ENCODE measurements at regions not wholly inside any gene's neighbourhood (a gene's known extent, or its start where the extent isn't known, plus 50 kb on each side); places are given as distances from the start of the nearest gene placed in this dataset.

- DNase-seq = no peak
These were observed 65.1 kb upstream of the FBRSL1 start for GRCh38 chr12:132424811-132425210.

- no peak for DNase-seq
These were observed 65.9 kb upstream of the FBRSL1 start for GRCh38 chr12:132423820-132424645.

- peak; percentile 27 for DNase-seq
These were observed 66.6 kb upstream of the FBRSL1 start for GRCh38 chr12:132423251-132423819.

- no peak for DNase-seq
These were observed 67.4 kb upstream of the FBRSL1 start for GRCh38 chr12:132422381-132423043.

- DNase-seq = no peak
These were observed 67.9 kb upstream of the FBRSL1 start for GRCh38 chr12:132422040-132422380.

GRCh38 chr12:132419631-132420246, 70.2 kb upstream of the FBRSL1 start:
- DNase-seq = no peak

- DNase-seq = no peak
These were observed 71.5 kb upstream of the FBRSL1 start for GRCh38 chr12:132418393-132418925.

GRCh38 chr12:132417741-132418140, 72.2 kb upstream of the FBRSL1 start:
- DNase-seq = peak; percentile 25

GRCh38 chr12:132416827-132417226, 73.1 kb upstream of the FBRSL1 start:
- no peak for DNase-seq

GRCh38 chr12:132416121-132416673, 73.8 kb upstream of the FBRSL1 start:
- no peak for DNase-seq

GRCh38 chr12:132415327-132416120, 74.4 kb upstream of the FBRSL1 start:
- DNase-seq = no peak

- DNase-seq = peak; percentile 87
These were observed 75.2 kb upstream of the FBRSL1 start for GRCh38 chr12:132414634-132415326.

- peak; percentile 51 for DNase-seq
These were observed 75.9 kb upstream of the FBRSL1 start for GRCh38 chr12:132413931-132414588.

- peak; percentile 47 for DNase-seq
These were observed 78.5 kb upstream of the FBRSL1 start for GRCh38 chr12:132411457-132411856.

GRCh38 chr12:132410849-132411248, 79.1 kb upstream of the FBRSL1 start:
- DNase-seq = no peak

GRCh38 chr12:132410296-132410625, 79.7 kb upstream of the FBRSL1 start:
- no peak for DNase-seq

GRCh38 chr12:132409495-132410295, 80.3 kb upstream of the FBRSL1 start:
- peak; percentile 23 for DNase-seq

GRCh38 chr12:132408626-132409494, 79.5 kb upstream of the GALNT9 start:
- DNase-seq = no peak

- DNase-seq = no peak
These were observed 78.6 kb upstream of the GALNT9 start for GRCh38 chr12:132407992-132408391.

All from DMS53 (cell line).